ENCODE measurements at regions not wholly inside any gene's neighbourhood (a gene's known extent, or its start where the extent isn't known, plus 50 kb on each side); places are given as distances from the start of the nearest gene placed in this dataset.

DNA sequence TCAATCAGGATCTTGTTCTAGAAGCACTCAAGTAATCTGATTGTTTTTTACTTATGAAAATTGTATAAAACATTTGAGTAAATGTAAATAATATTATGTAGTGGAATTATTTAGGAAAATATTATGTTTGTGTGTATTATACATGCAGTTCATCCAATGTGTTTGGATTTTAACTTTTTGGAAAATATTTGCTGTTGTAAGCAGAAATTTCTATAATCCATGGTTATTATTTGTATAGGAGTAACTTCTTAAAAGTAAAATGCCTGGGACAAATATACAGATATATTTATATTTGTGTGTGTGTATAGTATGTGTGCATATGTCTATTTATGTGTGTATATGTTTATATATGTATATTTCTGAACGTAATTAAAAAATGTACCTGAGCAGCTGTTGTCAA, 1394.6 kb upstream of the AGA start:
- H3K4me2 ChIP-seq (ENCODE audit: low read depth, low read length) = no peak overlapping the region
- H3K79me2 ChIP-seq (ENCODE audit: low read length) = no peaks in the 10 kb centered on the region
- H3K27me3 ChIP-seq (replicated peaks; ENCODE audit: insufficient read depth, low read length) = no peaks in the 10 kb centered on the region
- no peak for DNase-seq
- no peaks in the 10 kb centered on the region for H3K4me1 ChIP-seq (ENCODE audit: low read length)
- no peaks in the 10 kb centered on the region for H4K20me1 ChIP-seq (ENCODE audit: insufficient read depth, low read length)
- H3K4me3 ChIP-seq (ENCODE audit: low read length) = no peak overlapping the region
- no peak overlapping the region for H3K27ac ChIP-seq (ENCODE audit: low read length)
- no peak overlapping the region for H3K9ac ChIP-seq (ENCODE audit: low read length)
- no peak overlapping the region for H2AFZ ChIP-seq (ENCODE audit: low read length)
- no peaks in the 10 kb centered on the region for H3K36me3 ChIP-seq (replicated peaks; ENCODE audit: insufficient read depth, low read length)
- H3K9me2 ChIP-seq (replicated peaks; ENCODE audit: insufficient read depth, low read length) = no peaks in the 10 kb centered on the region
- no peaks in the 10 kb centered on the region for H3K9me3 ChIP-seq (replicated peaks; ENCODE audit: insufficient read depth, low read length)
- TF ChIP-seq CTCF (IDR thresholded peaks at IDR 0.05; ENCODE audit: low read length) (no peak), EZH2 (optimal IDR thresholded peaks at IDR 0.05; ENCODE audit: low read depth, low read length) (no peak), EZH2phosphoT487 (IDR thresholded peaks at IDR 0.05; ENCODE audit: low read length) (no peak)
- H3F3A ChIP-seq (ENCODE audit: insufficient read depth, low read length) = no peaks in the 10 kb centered on the region

DNA sequence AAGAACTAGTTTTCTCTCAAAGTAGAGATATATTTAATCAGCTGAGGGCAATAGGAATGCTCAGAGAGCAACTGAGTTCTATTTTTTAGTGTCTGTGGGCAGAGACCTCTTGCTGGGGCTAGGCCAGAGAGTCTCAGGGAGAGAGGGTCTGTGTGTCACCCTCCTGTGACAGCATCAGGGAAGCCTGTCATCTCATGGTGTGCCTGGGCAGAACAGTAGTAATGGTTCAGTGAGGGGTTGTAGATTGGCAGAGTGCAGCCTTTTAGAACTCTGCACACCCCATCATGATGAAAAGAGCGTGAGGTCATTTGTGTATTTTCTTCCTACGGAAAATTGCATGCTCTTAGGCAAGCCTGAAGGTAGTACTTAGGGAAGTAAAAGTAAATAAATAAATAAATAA, 1396.5 kb upstream of the AGA start:
- Histone ChIP-seq H3K27ac (ENCODE audit: low read length) (no peak overlapping the region), H3K9me2 (replicated peaks; ENCODE audit: insufficient read depth, low read length) (no peaks in the 10 kb centered on the region), H3K9ac (ENCODE audit: low read length) (no peak overlapping the region), H3K4me1 (ENCODE audit: low read length) (no peaks in the 10 kb centered on the region), H3K4me2 (ENCODE audit: low read depth, low read length) (no peak overlapping the region), H3K9me3 (replicated peaks; ENCODE audit: insufficient read depth, low read length) (no peaks in the 10 kb centered on the region), H4K20me1 (ENCODE audit: insufficient read depth, low read length) (no peaks in the 10 kb centered on the region), H3K79me2 (ENCODE audit: low read length) (no peaks in the 10 kb centered on the region), H3K27me3 (replicated peaks; ENCODE audit: insufficient read depth, low read length) (no peaks in the 10 kb centered on the region), H2AFZ (ENCODE audit: low read length) (no peak overlapping the region), H3F3A (ENCODE audit: insufficient read depth, low read length) (no peaks in the 10 kb centered on the region), H3K4me3 (ENCODE audit: low read length) (no peak overlapping the region), H3K36me3 (replicated peaks; ENCODE audit: insufficient read depth, low read length) (no peaks in the 10 kb centered on the region)
- TF ChIP-seq CTCF (IDR thresholded peaks at IDR 0.05; ENCODE audit: low read length) (no peak), EZH2phosphoT487 (IDR thresholded peaks at IDR 0.05; ENCODE audit: low read length) (no peak), EZH2 (optimal IDR thresholded peaks at IDR 0.05; ENCODE audit: low read depth, low read length) (no peak)
- no peak for DNase-seq

GRCh38 chr4:178856139-178856800, 1414.0 kb upstream of the AGA start:
- H3K4me3 ChIP-seq (ENCODE audit: low read length) = no peak overlapping the region
- no peaks in the 10 kb centered on the region for H3K9me3 ChIP-seq (replicated peaks; ENCODE audit: insufficient read depth, low read length)
- no peak for DNase-seq

GRCh38 chr4:178871476-178871875, 1429.2 kb upstream of the AGA start:
- TF ChIP-seq EZH2 (optimal IDR thresholded peaks at IDR 0.05; ENCODE audit: low read depth, low read length) (no peak), EZH2phosphoT487 (IDR thresholded peaks at IDR 0.05; ENCODE audit: low read length) (no peak), CTCF (IDR thresholded peaks at IDR 0.05; ENCODE audit: low read length) (no peak)
- no peak overlapping the region for H3K4me3 ChIP-seq (ENCODE audit: low read length)
- no peak overlapping the region for H3K9ac ChIP-seq (ENCODE audit: low read length)
- no peaks in the 10 kb centered on the region for H3K36me3 ChIP-seq (replicated peaks; ENCODE audit: insufficient read depth, low read length)
- H3K27ac ChIP-seq (ENCODE audit: low read length) = no peak overlapping the region
- no peak for DNase-seq
- no peaks in the 10 kb centered on the region for H4K20me1 ChIP-seq (ENCODE audit: insufficient read depth, low read length)
- H3K27me3 ChIP-seq (replicated peaks; ENCODE audit: insufficient read depth, low read length) = no peaks in the 10 kb centered on the region
- H3K9me3 ChIP-seq (replicated peaks; ENCODE audit: insufficient read depth, low read length) = no peaks in the 10 kb centered on the region
- H3K4me1 ChIP-seq (ENCODE audit: low read length) = no peaks in the 10 kb centered on the region
- H3F3A ChIP-seq (ENCODE audit: insufficient read depth, low read length) = no peaks in the 10 kb centered on the region
- no peaks in the 10 kb centered on the region for H3K9me2 ChIP-seq (replicated peaks; ENCODE audit: insufficient read depth, low read length)
- H3K79me2 ChIP-seq (ENCODE audit: low read length) = no peaks in the 10 kb centered on the region
- H2AFZ ChIP-seq (ENCODE audit: low read length) = no peak overlapping the region
- no peak overlapping the region for H3K4me2 ChIP-seq (ENCODE audit: low read depth, low read length)

More at GRCh38 chr4:178856139-178856800, 1414.0 kb upstream of the AGA start:
- H3F3A ChIP-seq (ENCODE audit: insufficient read depth, low read length) = no peaks in the 10 kb centered on the region
- no peaks in the 10 kb centered on the region for H3K9me2 ChIP-seq (replicated peaks; ENCODE audit: insufficient read depth, low read length)
- TF ChIP-seq EZH2 (optimal IDR thresholded peaks at IDR 0.05; ENCODE audit: low read depth, low read length) (no peak), EZH2phosphoT487 (IDR thresholded peaks at IDR 0.05; ENCODE audit: low read length) (no peak)
- no peaks in the 10 kb centered on the region for H3K79me2 ChIP-seq (ENCODE audit: low read length)
- no peaks in the 10 kb centered on the region for H3K36me3 ChIP-seq (replicated peaks; ENCODE audit: insufficient read depth, low read length)
- no peak overlapping the region for H3K4me2 ChIP-seq (ENCODE audit: low read depth, low read length)
- no peak overlapping the region for H3K9ac ChIP-seq (ENCODE audit: low read length)
- H3K27ac ChIP-seq (ENCODE audit: low read length) = no peak overlapping the region
- no peak overlapping the region for H2AFZ ChIP-seq (ENCODE audit: low read length)
- no peaks in the 10 kb centered on the region for H3K27me3 ChIP-seq (replicated peaks; ENCODE audit: insufficient read depth, low read length)
- no peaks in the 10 kb centered on the region for H4K20me1 ChIP-seq (ENCODE audit: insufficient read depth, low read length)
- no peaks in the 10 kb centered on the region for H3K4me1 ChIP-seq (ENCODE audit: low read length)

All from MM.1S (cell line).